ENCODE measurements at regions not wholly inside any gene's neighbourhood (a gene's known extent, or its start where the extent isn't known, plus 50 kb on each side); places are given as distances from the start of the nearest gene placed in this dataset.

- peaks cover 9 to 24% of the 10 kb centered on the region in 2 donors for H3K4me1 ChIP-seq
- intact Hi-C loops (cut with DNase I), result no loop called here
- WGBS, 2 donors, result 64% methylated on average over 6 of the region's 6 CpGs
- H3K9me3 ChIP-seq, result no peaks in the 10 kb centered on the region
- DNase-seq, result no peak
- no peaks in the 10 kb centered on the region for H3K36me3 ChIP-seq
- TF ChIP-seq CTCF (IDR thresholded peaks at IDR 0.05), result no peak
- no peak for TF ChIP-seq POLR2A (IDR thresholded peaks at IDR 0.05)
- no peak overlapping the region for H3K4me3 ChIP-seq (replicated peaks in 1 of 3)
- peak overlapping the region; percentile 41 to 58 (median 47) for H3K27ac ChIP-seq
- H3K27me3 ChIP-seq, result no peaks in the 10 kb centered on the region
Measured at GRCh38 chr5:67361932-67362729, 165.5 kb upstream of the CD180 start.

- no peaks in the 10 kb centered on the region for H3K9me3 ChIP-seq
- no peak for DNase-seq
- 81 to 85% methylated on average over 3 of the region's 3 CpGs for WGBS, 2 donors
- H3K27me3 ChIP-seq, result no peaks in the 10 kb centered on the region
- intact Hi-C loops (cut with DNase I), result no loop called here
- H3K4me3 ChIP-seq (replicated peaks in 1 of 3), result no peak overlapping the region
- H3K4me1 ChIP-seq, result peaks cover 9 to 24% of the 10 kb centered on the region in 2 donors
- no peak overlapping the region for H3K27ac ChIP-seq
- no peaks in the 10 kb centered on the region for H3K36me3 ChIP-seq
- no peak for TF ChIP-seq CTCF (IDR thresholded peaks at IDR 0.05)
- TF ChIP-seq POLR2A (IDR thresholded peaks at IDR 0.05), result no peak
Measured at GRCh38 chr5:67360047-67360446, 163.4 kb upstream of the CD180 start.

- H3K27me3 ChIP-seq, result no peaks in the 10 kb centered on the region
- DNase-seq, result no peak
- no peak overlapping the region for H3K27ac ChIP-seq
- H3K36me3 ChIP-seq, result no peaks in the 10 kb centered on the region
- intact Hi-C loops (cut with DNase I), result no loop called here
- H3K4me1 ChIP-seq, result peaks cover 4 to 20% of the 10 kb centered on the region in 2 donors
- TF ChIP-seq POLR2A (IDR thresholded peaks at IDR 0.05) (no peak), CTCF (IDR thresholded peaks at IDR 0.05) (no peak)
- H3K4me3 ChIP-seq (replicated peaks in 1 of 3), result no peak overlapping the region
- H3K9me3 ChIP-seq, result no peaks in the 10 kb centered on the region
Measured at GRCh38 chr5:67358186-67358585, 161.6 kb upstream of the CD180 start.

GRCh38 chr5:67355120-67355713, 158.6 kb upstream of the CD180 start:
- intact Hi-C loops (cut with DNase I), result no loop called here
- no peak for DNase-seq
- Histone ChIP-seq H3K4me1 (peaks cover 0 to 9% of the 10 kb centered on the region in 2 donors), H3K9me3 (no peaks in the 10 kb centered on the region), H3K4me3 (replicated peaks in 1 of 3) (no peak overlapping the region), H3K27ac (no peak overlapping the region), H3K36me3 (no peaks in the 10 kb centered on the region), H3K27me3 (no peaks in the 10 kb centered on the region)
- 95% methylated on average over 6 of the region's 6 CpGs for WGBS, 2 donors
- TF ChIP-seq CTCF (IDR thresholded peaks at IDR 0.05), result no peak
- no peak for TF ChIP-seq POLR2A (IDR thresholded peaks at IDR 0.05)
